HCT116 (cell line): ENCODE measurements at regions not wholly inside any gene's neighbourhood (a gene's known extent, or its start where the extent isn't known, plus 50 kb on each side); places are given as distances from the start of the nearest gene placed in this dataset.

Experiments
- ATAC-seq: fragments of 200-7000 bp; cut with Tn5 transposase; 2 replicates; pipeline ENCODE4 v1.9.1; 2020; ENCODE audit warnings: mild to moderate bottlenecking, moderate library complexity
- BruUV-seq: library from RNA; stranded (reverse); fragments of 400-500 nt; replicated peaks from 2 replicates; lab custom pipeline; 2021; lab: Mats Ljungman, UMichigan
- CTCF ChIA-PET: fragments of 300-600 bp; sonication (Branson Sonifier 250); formaldehyde crosslinking; loops from one replicate; lab custom pipeline; 2021; ENCODE audit warnings: antibody characterized with exemption; lab: Charles Lee
- POLR2A ChIA-PET: fragments of 300-600, 350-600 bp; sonication (Branson Sonifier 250); formaldehyde crosslinking; loops from one replicate; lab custom pipeline; 2021; ENCODE audit warnings: antibody characterized with exemption; lab: Charles Lee
- RAD21 ChIA-PET, 2 experiments: fragments of 300-600 bp; sonication (Branson Sonifier 250); formaldehyde crosslinking; loops; one replicate each; lab custom pipeline; 2023; ENCODE audit warnings: low total read pairs in 2 of 2; ENCODE audit not compliant: uncharacterized antibody in 2 of 2, unreplicated experiment in 2 of 2, low non-redundant PET in 1 of 2; lab: Charles Lee
- DNase-seq: peaks from one replicate; pipeline ENCODE4 v3.0.0-alpha.2; 2010; ENCODE audit warnings: low read depth, low spot score
- H2AFZ ChIP-seq: fragments of 200-600 bp; shearing (Covaris generic), sonication (generic); 2 replicates; pipeline ENCODE4 v1.6.1; 2017; ENCODE audit warnings: low read depth, mixed run types, mixed read lengths, antibody characterized with exemption, low read length; ENCODE audit not compliant: poor library complexity, severe bottlenecking
- H3K27ac ChIP-seq: 2 replicates; pipeline ENCODE4 v1.5.1; 2012; ENCODE audit warnings: low read depth, low read length
- H3K27me3 ChIP-seq: fragments of 200-600 bp; sonication (generic); 2 replicates; pipeline ENCODE4 v1.6.1; 2016; ENCODE audit warnings: mixed run types, low read length, mixed read lengths; ENCODE audit not compliant: insufficient read depth
- H3K36me3 ChIP-seq, 2 experiments: fragments of 200-500 bp in 1 of 2; fragments of 200-600 bp in 1 of 2; sonication (Bioruptor generic) in 1 of 2; sonication (generic) in 1 of 2; 2 replicates each; pipeline versions ENCODE4 v1.5.1 to v1.6.1; 2014 to 2016; ENCODE audit warnings: low read length in 2 of 2, inconsistent platforms in 1 of 2, mixed read lengths in 1 of 2, mixed run types in 1 of 2; ENCODE audit not compliant: insufficient read depth in 2 of 2, control insufficient read depth in 1 of 2
- H3K4me1 ChIP-seq, 2 experiments: fragments of 200-600 bp in 1 of 2; sonication (generic) in 1 of 2; 2 replicates each; pipeline versions ENCODE4 v1.5.1 to v1.6.1; 2012 to 2017; ENCODE audit warnings: low read length in 2 of 2, inconsistent platforms in 1 of 2, mild to moderate bottlenecking in 1 of 2, mixed read lengths in 1 of 2, mixed run types in 1 of 2, moderate library complexity in 1 of 2; ENCODE audit not compliant: insufficient read depth in 2 of 2, control insufficient read depth in 1 of 2
- H3K4me2 ChIP-seq: fragments of 200-600 bp; sonication (generic); 2 replicates; pipeline ENCODE4 v1.6.1; 2017; ENCODE audit warnings: mixed run types, low read length, mixed read lengths
- H3K4me3 ChIP-seq, 2 experiments: fragments of 200-600 bp in 1 of 2; sonication (generic) in 1 of 2; replicated peaks in 1 of 2; 2 replicates each; pipeline ENCODE4 v1.5.1; 2011 to 2016; ENCODE audit warnings: low read length in 2 of 2, control low read depth in 1 of 2, low read depth in 1 of 2, mild to moderate bottlenecking in 1 of 2, mixed read lengths in 1 of 2, mixed run types in 1 of 2
- H3K79me2 ChIP-seq: fragments of 200-600 bp; sonication (generic); 2 replicates; pipeline ENCODE4 v1.6.1; 2017; ENCODE audit warnings: mild to moderate bottlenecking, mixed run types, low read length, moderate library complexity, mixed read lengths; ENCODE audit not compliant: insufficient read depth
- H3K9ac ChIP-seq: fragments of 200-600 bp; sonication (generic); 2 replicates; pipeline ENCODE4 v1.6.1; 2016; ENCODE audit warnings: low read length, mixed read lengths
- H3K9me2 ChIP-seq: fragments of 200-600 bp; sonication (generic), shearing (Covaris generic); 2 replicates; pipeline ENCODE4 v1.6.1; 2017; ENCODE audit warnings: mixed run types, mild to moderate bottlenecking, moderate library complexity; ENCODE audit not compliant: insufficient read depth
- H3K9me3 ChIP-seq, 2 experiments: fragments of 200-500 bp in 1 of 2; fragments of 200-600 bp in 1 of 2; sonication (Bioruptor generic) in 1 of 2; sonication (generic) in 1 of 2; 2 replicates each; pipeline ENCODE4 v1.6.1; 2014 to 2017; ENCODE audit warnings: low read length in 2 of 2, mixed read lengths in 2 of 2, inconsistent platforms in 1 of 2, low read depth in 1 of 2, mild to moderate bottlenecking in 1 of 2, mixed run types in 1 of 2, moderate library complexity in 1 of 2; ENCODE audit not compliant: control insufficient read depth in 1 of 2, insufficient read depth in 1 of 2
- H4K20me1 ChIP-seq: fragments of 200-600 bp; sonication (generic), shearing (Covaris generic); 2 replicates; pipeline ENCODE4 v1.6.1; 2017; ENCODE audit warnings: mixed run types, mild to moderate bottlenecking, moderate library complexity; ENCODE audit not compliant: insufficient read depth
- CBX3 ChIP-seq: IDR thresholded peaks from 2 replicates; pipeline ENCODE4 v1.6.1; 2012; ENCODE audit warnings: low read depth
- CEBPB ChIP-seq: IDR thresholded peaks from 2 replicates; pipeline ENCODE4 v1.6.1; 2012; ENCODE audit warnings: low read depth
- EGR1 ChIP-seq: IDR thresholded peaks from 2 replicates; pipeline ENCODE4 v1.6.1; 2012; ENCODE audit warnings: low read depth
- EZH2 ChIP-seq: fragments of 200-600 bp; sonication (generic); IDR thresholded peaks from 2 replicates; pipeline ENCODE4 v1.6.1; 2017; ENCODE audit warnings: antibody characterized with exemption, mixed run types
- FOSL1 ChIP-seq: IDR thresholded peaks from 2 replicates; pipeline ENCODE4 v1.6.1; 2012; ENCODE audit warnings: low read depth
- POLR2AphosphoS5 ChIP-seq: IDR thresholded peaks from 2 replicates; pipeline ENCODE4 v1.6.1; 2011; ENCODE audit warnings: mild to moderate bottlenecking, low read depth, low read length, moderate library complexity
- SP1 ChIP-seq: IDR thresholded peaks from 2 replicates; pipeline ENCODE4 v1.6.1; 2012; ENCODE audit warnings: low read depth
- TCF7L2 ChIP-seq: IDR thresholded peaks from 2 replicates; pipeline ENCODE4 v1.7.0; 2011; ENCODE audit warnings: borderline replicate concordance, inconsistent platforms; ENCODE audit not compliant: insufficient read depth, insufficient read length; ENCODE audit errors: extremely low read depth
- ZBTB33 ChIP-seq: IDR thresholded peaks from 2 replicates; pipeline ENCODE4 v1.6.1; 2011; ENCODE audit warnings: mild to moderate bottlenecking, low read length, moderate library complexity; ENCODE audit not compliant: insufficient replicate concordance; ENCODE audit errors: extremely low read depth
- intact Hi-C: fragments of 100-400 bp; cut with micrococcal nuclease; formaldehyde crosslinking; loops from 2 replicates; pipeline ENCODE4 v1.10.0; 2022
- TF ChIP-seq, protein P1 (sequence below), 3 experiments: fragments of 200-600 bp in 1 of 3; sonication (generic) in 1 of 3; IDR thresholded peaks in 2 of 3; conservative IDR thresholded peaks in 1 of 3; 2 replicates each; pipeline ENCODE4 v1.5.1; 2012 to 2017; ENCODE audit warnings: low read depth in 2 of 3, low read length in 2 of 3, antibody characterized with exemption in 1 of 3, borderline replicate concordance in 1 of 3, control low read depth in 1 of 3, mild to moderate bottlenecking in 1 of 3, mixed read lengths in 1 of 3, mixed run types in 1 of 3, moderate library complexity in 1 of 3; ENCODE audit not compliant: insufficient read depth in 1 of 3

- intact Hi-C loops, result no loop called here
- ATAC-seq, result no peak
- DNase-seq, result no peak
- Histone ChIP-seq H3K36me3 (no peaks in the 10 kb centered on the region), H3K9me3 (no peaks in the 10 kb centered on the region), H3K4me1 (no peaks in the 10 kb centered on the region), H3K9me2 (no peaks in the 10 kb centered on the region), H3K9ac (no peak overlapping the region), H3K4me3 (no peak overlapping the region), H4K20me1 (no peaks in the 10 kb centered on the region), H3K27ac (no peak overlapping the region), H2AFZ (no peak overlapping the region), H3K27me3 (peaks cover 43% of the 10 kb centered on the region), H3K4me2 (no peak overlapping the region), H3K79me2 (no peaks in the 10 kb centered on the region)
- TF ChIP-seq SP1 (no peak), TCF7L2 (no peak), EZH2 (no peak), CEBPB (no peak), POLR2AphosphoS5 (no peak), EGR1 (no peak)
- no TSS peak for BruUV-seq
- RAD21 ChIA-PET, result no interaction called here
- POLR2A ChIA-PET, result no interaction called here
- CTCF ChIA-PET, result no interaction called here
Measured at GRCh38 chr1:112070677-112071076, 81.2 kb upstream of the KCND3 start.

DNA sequence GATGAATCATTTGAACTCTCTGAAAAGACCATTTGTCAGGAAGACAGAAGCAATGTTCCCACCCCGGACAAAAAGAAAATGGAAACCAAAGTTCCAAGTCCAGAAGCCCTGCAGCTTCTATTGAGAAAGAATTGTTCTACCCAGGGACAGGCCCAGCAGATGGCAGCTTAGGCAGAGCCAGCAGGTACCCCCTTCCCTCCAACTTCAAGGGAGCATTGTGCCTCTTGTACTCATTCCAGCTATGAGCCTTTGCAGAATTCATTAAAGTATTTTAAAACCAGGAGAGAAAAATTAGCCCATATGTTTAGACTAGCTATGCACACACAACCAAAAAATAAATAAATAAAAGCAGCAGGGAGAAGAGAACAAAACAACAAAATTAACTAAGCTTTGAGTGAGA lies 85.2 kb upstream of the KCND3 start:
- H2AFZ ChIP-seq, result no peak overlapping the region
- no peak overlapping the region for H3K9ac ChIP-seq
- no peak overlapping the region for H3K4me2 ChIP-seq
- no peaks in the 10 kb centered on the region for H4K20me1 ChIP-seq
- BruUV-seq, result no TSS peak
- no peak overlapping the region for H3K27ac ChIP-seq
- CTCF ChIA-PET, result no interaction called here
- POLR2A ChIA-PET, result no interaction called here
- ATAC-seq, result no peak
- no peak for TF ChIP-seq CBX3
- no peak for TF ChIP-seq ZBTB33
- no peak for TF ChIP-seq FOSL1
- TF ChIP-seq, protein P1, sequence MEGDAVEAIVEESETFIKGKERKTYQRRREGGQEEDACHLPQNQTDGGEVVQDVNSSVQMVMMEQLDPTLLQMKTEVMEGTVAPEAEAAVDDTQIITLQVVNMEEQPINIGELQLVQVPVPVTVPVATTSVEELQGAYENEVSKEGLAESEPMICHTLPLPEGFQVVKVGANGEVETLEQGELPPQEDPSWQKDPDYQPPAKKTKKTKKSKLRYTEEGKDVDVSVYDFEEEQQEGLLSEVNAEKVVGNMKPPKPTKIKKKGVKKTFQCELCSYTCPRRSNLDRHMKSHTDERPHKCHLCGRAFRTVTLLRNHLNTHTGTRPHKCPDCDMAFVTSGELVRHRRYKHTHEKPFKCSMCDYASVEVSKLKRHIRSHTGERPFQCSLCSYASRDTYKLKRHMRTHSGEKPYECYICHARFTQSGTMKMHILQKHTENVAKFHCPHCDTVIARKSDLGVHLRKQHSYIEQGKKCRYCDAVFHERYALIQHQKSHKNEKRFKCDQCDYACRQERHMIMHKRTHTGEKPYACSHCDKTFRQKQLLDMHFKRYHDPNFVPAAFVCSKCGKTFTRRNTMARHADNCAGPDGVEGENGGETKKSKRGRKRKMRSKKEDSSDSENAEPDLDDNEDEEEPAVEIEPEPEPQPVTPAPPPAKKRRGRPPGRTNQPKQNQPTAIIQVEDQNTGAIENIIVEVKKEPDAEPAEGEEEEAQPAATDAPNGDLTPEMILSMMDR (IDR thresholded peaks at IDR 0.05 in 2 of 3, conservative IDR thresholded peaks at IDR 0.05 in 1 of 3; ENCODE audit: borderline replicate concordance in 1 of 3, insufficient read depth in 1 of 3, low read depth in 2 of 3, low read length in 2 of 3), result no peak
- no peak for TF ChIP-seq CEBPB
- TF ChIP-seq, all 23 proteins: peak for 0
- RAD21 ChIA-PET, result no interaction called here
- no peaks in the 10 kb centered on the region for H3K9me3 ChIP-seq
- no peaks in the 10 kb centered on the region for H3K4me1 ChIP-seq
- intact Hi-C loops, result no loop called here
- H3K27me3 ChIP-seq, result peaks cover 26% of the 10 kb centered on the region
- H3K9me2 ChIP-seq, result no peaks in the 10 kb centered on the region
- H3K79me2 ChIP-seq, result no peaks in the 10 kb centered on the region
- H3K4me3 ChIP-seq, result no peak overlapping the region
- DNase-seq, result no peak
- H3K36me3 ChIP-seq, result no peaks in the 10 kb centered on the region
